ENCODE measurements at regions not wholly inside any gene's neighbourhood (a gene's known extent, or its start where the extent isn't known, plus 50 kb on each side); places are given as distances from the start of the nearest gene placed in this dataset.

GRCh38 chr1:102562380-102562779, 545.9 kb downstream of the COL11A1 start:
- no peak overlapping the region for H3K23ac ChIP-seq (ENCODE audit: low read length)
- H2BK15ac ChIP-seq (replicated peaks; ENCODE audit: low read depth) = no peak overlapping the region
- H3K4me1 ChIP-seq (ENCODE audit: control insufficient read depth, low read depth, low read length) = no peaks in the 10 kb centered on the region
- H3K27me3 ChIP-seq (ENCODE audit: insufficient read depth, low read length, poor library complexity) = no peaks in the 10 kb centered on the region
- no peak overlapping the region for H3K9ac ChIP-seq (ENCODE audit: low read length)
- H2AK5ac ChIP-seq (ENCODE audit: low read length) = no peak overlapping the region
- no peak overlapping the region for H3K4me2 ChIP-seq (ENCODE audit: low read length)
- H3K79me2 ChIP-seq (ENCODE audit: control insufficient read depth, insufficient read depth, low read length) = no peaks in the 10 kb centered on the region
- DNase-seq = no peak
- H3K4ac ChIP-seq (ENCODE audit: low read depth, low read length) = no peak overlapping the region
- H4K8ac ChIP-seq (ENCODE audit: low read depth, low read length) = no peak overlapping the region
- H2BK120ac ChIP-seq (ENCODE audit: low read depth, low read length) = no peak overlapping the region
- H3K56ac ChIP-seq (ENCODE audit: low read length) = no peak overlapping the region
- no peaks in the 10 kb centered on the region for H3K36me3 ChIP-seq (ENCODE audit: control insufficient read depth, insufficient read depth, low read length)
- no peak overlapping the region for H3K4me3 ChIP-seq (ENCODE audit: low read length)
- H3K18ac ChIP-seq (ENCODE audit: low read length) = no peak overlapping the region
- H2BK5ac ChIP-seq (ENCODE audit: low read length) = no peak overlapping the region
- WGBS (ENCODE audit: extremely low coverage, insufficient coverage, low lambda C conversion rate) = no CpG with 5 or more reads among the region's 1 CpG
- no peak overlapping the region for H3K27ac ChIP-seq (ENCODE audit: low read depth, low read length)
- H3K79me1 ChIP-seq (ENCODE audit: low read length) = no peaks in the 10 kb centered on the region
- no peak overlapping the region for H4K5ac ChIP-seq (ENCODE audit: low read length)

- Histone ChIP-seq H4K8ac (ENCODE audit: low read depth, low read length) (no peak overlapping the region), H3K56ac (ENCODE audit: low read length) (no peak overlapping the region), H3K18ac (ENCODE audit: low read length) (no peak overlapping the region), H3K4ac (ENCODE audit: low read depth, low read length) (no peak overlapping the region), H3K9ac (ENCODE audit: low read length) (no peak overlapping the region), H3K36me3 (ENCODE audit: control insufficient read depth, insufficient read depth, low read length) (no peaks in the 10 kb centered on the region), H3K23ac (ENCODE audit: low read length) (no peak overlapping the region), H2BK5ac (ENCODE audit: low read length) (no peak overlapping the region), H4K5ac (ENCODE audit: low read length) (no peak overlapping the region), H3K27ac (ENCODE audit: low read depth, low read length) (no peak overlapping the region), H3K79me2 (ENCODE audit: control insufficient read depth, insufficient read depth, low read length) (no peaks in the 10 kb centered on the region), H3K4me1 (ENCODE audit: control insufficient read depth, low read depth, low read length) (no peaks in the 10 kb centered on the region), H3K4me2 (ENCODE audit: low read length) (no peak overlapping the region), H3K79me1 (ENCODE audit: low read length) (no peaks in the 10 kb centered on the region), H3K4me3 (ENCODE audit: low read length) (no peak overlapping the region), H3K27me3 (ENCODE audit: insufficient read depth, low read length, poor library complexity) (no peaks in the 10 kb centered on the region), H2BK120ac (ENCODE audit: low read depth, low read length) (no peak overlapping the region), H2BK15ac (replicated peaks; ENCODE audit: low read depth) (no peak overlapping the region), H2AK5ac (ENCODE audit: low read length) (no peak overlapping the region)
- peak; percentile 92 for DNase-seq
- no CpG with 5 or more reads among the region's 2 CpGs for WGBS (ENCODE audit: extremely low coverage, insufficient coverage, low lambda C conversion rate)
Observed at GRCh38 chr1:102550729-102551384, 554.1 kb upstream of the OLFM3 start.

- Histone ChIP-seq H3K79me2 (ENCODE audit: control insufficient read depth, insufficient read depth, low read length) (no peaks in the 10 kb centered on the region), H2BK5ac (ENCODE audit: low read length) (no peak overlapping the region), H3K23ac (ENCODE audit: low read length) (no peak overlapping the region), H3K79me1 (ENCODE audit: low read length) (no peaks in the 10 kb centered on the region), H3K27ac (ENCODE audit: low read depth, low read length) (no peak overlapping the region), H3K4me1 (ENCODE audit: control insufficient read depth, low read depth, low read length) (no peaks in the 10 kb centered on the region), H3K4me2 (ENCODE audit: low read length) (no peak overlapping the region), H3K56ac (ENCODE audit: low read length) (no peak overlapping the region), H2BK120ac (ENCODE audit: low read depth, low read length) (no peak overlapping the region), H3K9ac (ENCODE audit: low read length) (no peak overlapping the region), H3K18ac (ENCODE audit: low read length) (no peak overlapping the region), H3K4me3 (ENCODE audit: low read length) (no peak overlapping the region), H2BK15ac (replicated peaks; ENCODE audit: low read depth) (no peak overlapping the region), H4K5ac (ENCODE audit: low read length) (no peak overlapping the region), H3K36me3 (ENCODE audit: control insufficient read depth, insufficient read depth, low read length) (no peaks in the 10 kb centered on the region), H3K4ac (ENCODE audit: low read depth, low read length) (no peak overlapping the region), H3K27me3 (ENCODE audit: insufficient read depth, low read length, poor library complexity) (no peaks in the 10 kb centered on the region), H2AK5ac (ENCODE audit: low read length) (no peak overlapping the region), H4K8ac (ENCODE audit: low read depth, low read length) (no peak overlapping the region)
- DNase-seq = no peak
- WGBS (ENCODE audit: extremely low coverage, insufficient coverage, low lambda C conversion rate) = no CpG with 5 or more reads among the region's 2 CpGs
Observed at GRCh38 chr1:102546251-102546650, 549.5 kb upstream of the OLFM3 start.

GRCh38 chr1:102535829-102536505, 539.2 kb upstream of the OLFM3 start:
- peak; percentile 1 for DNase-seq
- no peaks in the 10 kb centered on the region for H3K27me3 ChIP-seq (ENCODE audit: insufficient read depth, low read length, poor library complexity)
- H3K23ac ChIP-seq (ENCODE audit: low read length) = no peak overlapping the region
- H2AK5ac ChIP-seq (ENCODE audit: low read length) = no peak overlapping the region
- no peaks in the 10 kb centered on the region for H3K79me1 ChIP-seq (ENCODE audit: low read length)
- no peaks in the 10 kb centered on the region for H3K79me2 ChIP-seq (ENCODE audit: control insufficient read depth, insufficient read depth, low read length)
- no peak overlapping the region for H4K8ac ChIP-seq (ENCODE audit: low read depth, low read length)
- no peak overlapping the region for H3K18ac ChIP-seq (ENCODE audit: low read length)
- H3K27ac ChIP-seq (ENCODE audit: low read depth, low read length) = no peak overlapping the region
- H3K56ac ChIP-seq (ENCODE audit: low read length) = no peak overlapping the region
- no peak overlapping the region for H4K5ac ChIP-seq (ENCODE audit: low read length)
- H3K9ac ChIP-seq (ENCODE audit: low read length) = no peak overlapping the region
- no peak overlapping the region for H3K4ac ChIP-seq (ENCODE audit: low read depth, low read length)
- H3K4me1 ChIP-seq (ENCODE audit: control insufficient read depth, low read depth, low read length) = no peaks in the 10 kb centered on the region
- no CpG with 5 or more reads among the region's 5 CpGs for WGBS (ENCODE audit: extremely low coverage, insufficient coverage, low lambda C conversion rate)
- H3K36me3 ChIP-seq (ENCODE audit: control insufficient read depth, insufficient read depth, low read length) = no peaks in the 10 kb centered on the region
- H2BK120ac ChIP-seq (ENCODE audit: low read depth, low read length) = no peak overlapping the region
- no peak overlapping the region for H2BK5ac ChIP-seq (ENCODE audit: low read length)
- no peak overlapping the region for H2BK15ac ChIP-seq (replicated peaks; ENCODE audit: low read depth)
- H3K4me2 ChIP-seq (ENCODE audit: low read length) = no peak overlapping the region
- no peak overlapping the region for H3K4me3 ChIP-seq (ENCODE audit: low read length)

- no peak overlapping the region for H3K4me3 ChIP-seq (ENCODE audit: low read length)
- H3K4me2 ChIP-seq (ENCODE audit: low read length) = no peak overlapping the region
- no CpG with 5 or more reads among the region's 4 CpGs for WGBS (ENCODE audit: extremely low coverage, insufficient coverage, low lambda C conversion rate)
- no peaks in the 10 kb centered on the region for H3K79me2 ChIP-seq (ENCODE audit: control insufficient read depth, insufficient read depth, low read length)
- H3K56ac ChIP-seq (ENCODE audit: low read length) = no peak overlapping the region
- H3K36me3 ChIP-seq (ENCODE audit: control insufficient read depth, insufficient read depth, low read length) = no peaks in the 10 kb centered on the region
- H3K18ac ChIP-seq (ENCODE audit: low read length) = no peak overlapping the region
- H4K5ac ChIP-seq (ENCODE audit: low read length) = no peak overlapping the region
- no peaks in the 10 kb centered on the region for H3K79me1 ChIP-seq (ENCODE audit: low read length)
- H4K8ac ChIP-seq (ENCODE audit: low read depth, low read length) = no peak overlapping the region
- H2AK5ac ChIP-seq (ENCODE audit: low read length) = no peak overlapping the region
- no peak overlapping the region for H3K9ac ChIP-seq (ENCODE audit: low read length)
- H3K23ac ChIP-seq (ENCODE audit: low read length) = no peak overlapping the region
- DNase-seq = no peak
- H3K27me3 ChIP-seq (ENCODE audit: insufficient read depth, low read length, poor library complexity) = no peaks in the 10 kb centered on the region
- H2BK5ac ChIP-seq (ENCODE audit: low read length) = no peak overlapping the region
- H3K27ac ChIP-seq (ENCODE audit: low read depth, low read length) = no peak overlapping the region
- H3K4ac ChIP-seq (ENCODE audit: low read depth, low read length) = no peak overlapping the region
- H2BK120ac ChIP-seq (ENCODE audit: low read depth, low read length) = no peak overlapping the region
- H2BK15ac ChIP-seq (replicated peaks; ENCODE audit: low read depth) = no peak overlapping the region
- no peaks in the 10 kb centered on the region for H3K4me1 ChIP-seq (ENCODE audit: control insufficient read depth, low read depth, low read length)
Observed at GRCh38 chr1:102531036-102531435, 534.3 kb upstream of the OLFM3 start.

GRCh38 chr1:102529446-102529845, 532.7 kb upstream of the OLFM3 start:
- no peak overlapping the region for H2BK5ac ChIP-seq (ENCODE audit: low read length)
- H3K56ac ChIP-seq (ENCODE audit: low read length) = no peak overlapping the region
- no CpG with 5 or more reads among the region's 1 CpG for WGBS (ENCODE audit: extremely low coverage, insufficient coverage, low lambda C conversion rate)
- H3K4me1 ChIP-seq (ENCODE audit: control insufficient read depth, low read depth, low read length) = no peaks in the 10 kb centered on the region
- peak; percentile 9 for DNase-seq
- H3K36me3 ChIP-seq (ENCODE audit: control insufficient read depth, insufficient read depth, low read length) = no peaks in the 10 kb centered on the region
- no peak overlapping the region for H4K8ac ChIP-seq (ENCODE audit: low read depth, low read length)
- no peak overlapping the region for H2BK15ac ChIP-seq (replicated peaks; ENCODE audit: low read depth)
- H4K5ac ChIP-seq (ENCODE audit: low read length) = no peak overlapping the region
- H2AK5ac ChIP-seq (ENCODE audit: low read length) = no peak overlapping the region
- no peak overlapping the region for H3K4ac ChIP-seq (ENCODE audit: low read depth, low read length)
- no peak overlapping the region for H3K18ac ChIP-seq (ENCODE audit: low read length)
- no peak overlapping the region for H2BK120ac ChIP-seq (ENCODE audit: low read depth, low read length)
- H3K27ac ChIP-seq (ENCODE audit: low read depth, low read length) = no peak overlapping the region
- no peaks in the 10 kb centered on the region for H3K79me1 ChIP-seq (ENCODE audit: low read length)
- H3K23ac ChIP-seq (ENCODE audit: low read length) = no peak overlapping the region
- no peak overlapping the region for H3K4me2 ChIP-seq (ENCODE audit: low read length)
- H3K9ac ChIP-seq (ENCODE audit: low read length) = no peak overlapping the region
- no peaks in the 10 kb centered on the region for H3K79me2 ChIP-seq (ENCODE audit: control insufficient read depth, insufficient read depth, low read length)
- no peaks in the 10 kb centered on the region for H3K27me3 ChIP-seq (ENCODE audit: insufficient read depth, low read length, poor library complexity)
- H3K4me3 ChIP-seq (ENCODE audit: low read length) = no peak overlapping the region

Data from mesendoderm (in vitro differentiated cells).